Caco-2 (cell line): ENCODE measurements at regions not wholly inside any gene's neighbourhood (a gene's known extent, or its start where the extent isn't known, plus 50 kb on each side); places are given as distances from the start of the nearest gene placed in this dataset.

Experiments
- BruUV-seq: library from RNA; stranded (reverse); fragments of 400-500 nt; replicated peaks from 2 replicates; lab custom pipeline; 2021; lab: Mats Ljungman, UMichigan
- CTCF ChIA-PET: fragments of 300-600 bp; sonication (Branson Sonifier 250); formaldehyde crosslinking; loops from one replicate; lab custom pipeline; 2022; ENCODE audit warnings: antibody characterized with exemption; lab: Charles Lee
- POLR2A ChIA-PET: fragments of 300-600 bp; sonication (Branson Sonifier 250); formaldehyde crosslinking; loops from one replicate; lab custom pipeline; 2022; ENCODE audit warnings: antibody characterized with exemption; lab: Charles Lee
- DNase-seq, 2 experiments: peaks; one replicate each; pipeline versions ENCODE4 v3.0.0 to v3.0.0-alpha.2; 2020 to 2022
- H3K27me3 ChIP-seq: replicated peaks from 2 replicates; pipeline ENCODE4 v1.6.0; 2011; ENCODE audit warnings: low read length; ENCODE audit not compliant: control insufficient read depth, insufficient read depth
- H3K36me3 ChIP-seq: 2 replicates; pipeline ENCODE4 v1.5.1; 2011; ENCODE audit warnings: low read length; ENCODE audit not compliant: control insufficient read depth, insufficient read depth
- H3K4me1 ChIP-seq: fragments of 250-450 bp; sonication (Bioruptor Pico); 2 replicates; pipeline ENCODE4 v1.5.1; 2020; ENCODE audit warnings: mild to moderate bottlenecking
- H3K4me3 ChIP-seq: 2 replicates; pipeline ENCODE4 v1.5.1; 2011; ENCODE audit warnings: low read depth, mild to moderate bottlenecking, control low read depth, low read length
- H3K9me3 ChIP-seq: fragments of 250-450 bp; sonication (Bioruptor Pico); 2 replicates; pipeline ENCODE4 v1.5.1; 2020; ENCODE audit warnings: mild to moderate bottlenecking, moderate library complexity
- H3K27ac Mint-ChIP-seq: one replicate; pipeline ENCODE4 v1.8.0; 2022; ENCODE audit warnings: mixed read lengths; ENCODE audit not compliant: unreplicated experiment
- H3K27me3 Mint-ChIP-seq: one replicate; pipeline ENCODE4 v1.8.0; 2022; ENCODE audit warnings: mixed read lengths; ENCODE audit not compliant: insufficient read depth, unreplicated experiment
- H3K36me3 Mint-ChIP-seq: one replicate; pipeline ENCODE4 v1.8.0; 2022; ENCODE audit warnings: mild to moderate bottlenecking, mixed read lengths; ENCODE audit not compliant: insufficient read depth, unreplicated experiment
- H3K4me1 Mint-ChIP-seq: one replicate; pipeline ENCODE4 v1.8.0; 2022; ENCODE audit warnings: low read depth, mixed read lengths; ENCODE audit not compliant: unreplicated experiment
- H3K4me3 Mint-ChIP-seq: one replicate; pipeline ENCODE4 v1.8.0; 2022; ENCODE audit warnings: mild to moderate bottlenecking, moderate library complexity, mixed read lengths; ENCODE audit not compliant: unreplicated experiment
- H3K9me3 Mint-ChIP-seq: one replicate; pipeline ENCODE4 v1.8.0; 2022; ENCODE audit warnings: mixed read lengths; ENCODE audit not compliant: unreplicated experiment
- intact Hi-C: fragments of 100-400 bp; cut with micrococcal nuclease; formaldehyde crosslinking; loops from one replicate; pipeline ENCODE4 v1.10.0; 2022; ENCODE audit not compliant: unreplicated experiment
- TF ChIP-seq, protein P1 (sequence below), 2 experiments: fragments of 200-600 bp in 1 of 2; IDR thresholded peaks; 1 replicate in 1 of 2; 2 replicates in 1 of 2; pipeline versions ENCODE4 v1.5.1 to v1.8.0; 2011 to 2022; ENCODE audit warnings: antibody characterized with exemption in 1 of 2, control low read depth in 1 of 2, inconsistent platforms in 1 of 2, low read depth in 1 of 2, low read length in 1 of 2, mild to moderate bottlenecking in 1 of 2, moderate library complexity in 1 of 2; ENCODE audit not compliant: insufficient read depth in 1 of 2, severe bottlenecking in 1 of 2, unreplicated experiment in 1 of 2

- Mint-ChIP-seq H3K27me3 (peaks cover 13% of the 10 kb centered on the region), H3K4me1 (no peaks in the 10 kb centered on the region), H3K27ac (no peak overlapping the region), H3K36me3 (no peaks in the 10 kb centered on the region), H3K9me3 (peaks cover 9% of the 10 kb centered on the region), H3K4me3 (no peak overlapping the region)
- H3K4me3 ChIP-seq: no peak overlapping the region
- no peaks in the 10 kb centered on the region for H3K27me3 ChIP-seq
- TF ChIP-seq, protein P1, sequence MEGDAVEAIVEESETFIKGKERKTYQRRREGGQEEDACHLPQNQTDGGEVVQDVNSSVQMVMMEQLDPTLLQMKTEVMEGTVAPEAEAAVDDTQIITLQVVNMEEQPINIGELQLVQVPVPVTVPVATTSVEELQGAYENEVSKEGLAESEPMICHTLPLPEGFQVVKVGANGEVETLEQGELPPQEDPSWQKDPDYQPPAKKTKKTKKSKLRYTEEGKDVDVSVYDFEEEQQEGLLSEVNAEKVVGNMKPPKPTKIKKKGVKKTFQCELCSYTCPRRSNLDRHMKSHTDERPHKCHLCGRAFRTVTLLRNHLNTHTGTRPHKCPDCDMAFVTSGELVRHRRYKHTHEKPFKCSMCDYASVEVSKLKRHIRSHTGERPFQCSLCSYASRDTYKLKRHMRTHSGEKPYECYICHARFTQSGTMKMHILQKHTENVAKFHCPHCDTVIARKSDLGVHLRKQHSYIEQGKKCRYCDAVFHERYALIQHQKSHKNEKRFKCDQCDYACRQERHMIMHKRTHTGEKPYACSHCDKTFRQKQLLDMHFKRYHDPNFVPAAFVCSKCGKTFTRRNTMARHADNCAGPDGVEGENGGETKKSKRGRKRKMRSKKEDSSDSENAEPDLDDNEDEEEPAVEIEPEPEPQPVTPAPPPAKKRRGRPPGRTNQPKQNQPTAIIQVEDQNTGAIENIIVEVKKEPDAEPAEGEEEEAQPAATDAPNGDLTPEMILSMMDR (IDR thresholded peaks at IDR 0.05; ENCODE audit: insufficient read depth in 1 of 2, low read depth in 1 of 2, low read length in 1 of 2, severe bottlenecking in 1 of 2, unreplicated experiment in 1 of 2): no peak
- intact Hi-C loops: no loop called here
- DNase-seq: no peak
- CTCF ChIA-PET: no interaction called here
- H3K4me1 ChIP-seq: no peaks in the 10 kb centered on the region
- no peaks in the 10 kb centered on the region for H3K36me3 ChIP-seq
- no TSS peak for BruUV-seq
- H3K9me3 ChIP-seq: no peaks in the 10 kb centered on the region
- POLR2A ChIA-PET: no interaction called here
Observed at GRCh38 chr16:65834688-65835087, 531.8 kb upstream of the CDH5 start.

DNA sequence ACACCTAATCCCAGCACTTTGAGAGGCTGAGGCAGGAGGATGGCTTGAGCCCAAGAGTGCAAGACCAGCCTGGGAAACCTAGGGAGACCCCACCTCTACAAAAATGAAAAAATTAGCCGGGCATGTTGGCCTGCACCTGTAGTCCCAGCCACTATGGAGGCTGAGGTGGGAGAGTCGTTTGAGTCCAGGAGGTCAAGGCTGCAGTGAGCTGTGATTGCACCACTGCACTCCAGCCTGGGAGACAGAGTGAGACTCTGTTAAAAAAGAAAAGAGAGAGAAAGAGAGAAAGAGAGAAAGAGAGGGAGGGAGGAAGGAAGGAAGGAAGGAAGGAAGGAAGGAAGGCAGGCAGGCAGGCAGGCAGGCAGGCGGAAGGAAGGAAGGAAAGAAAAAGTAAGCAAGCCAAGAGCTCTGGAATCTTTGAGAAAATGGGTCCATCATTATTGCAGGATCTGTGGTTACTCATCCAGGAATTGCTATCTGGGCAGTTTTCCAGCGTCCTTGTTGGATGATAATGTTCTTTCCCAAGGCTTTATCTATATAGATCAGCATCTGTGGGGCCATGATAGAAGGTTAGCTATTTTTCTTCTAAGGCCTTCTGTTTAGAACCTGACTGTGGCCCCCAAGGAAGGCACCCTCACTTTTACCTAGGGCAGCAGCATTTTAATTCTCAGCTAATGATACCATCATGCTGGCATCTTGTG, 533.2 kb upstream of the CDH5 start:
- POLR2A ChIA-PET: no interaction called here
- Mint-ChIP-seq H3K9me3 (peaks cover 9% of the 10 kb centered on the region), H3K27me3 (peaks cover 15% of the 10 kb centered on the region), H3K4me3 (no peak overlapping the region), H3K4me1 (no peaks in the 10 kb centered on the region), H3K27ac (no peak overlapping the region), H3K36me3 (no peaks in the 10 kb centered on the region)
- TF ChIP-seq, protein P1 (IDR thresholded peaks at IDR 0.05; ENCODE audit: insufficient read depth in 1 of 2, low read depth in 1 of 2, low read length in 1 of 2, severe bottlenecking in 1 of 2, unreplicated experiment in 1 of 2): no peak
- Histone ChIP-seq H3K36me3 (no peaks in the 10 kb centered on the region), H3K4me3 (no peak overlapping the region), H3K4me1 (no peaks in the 10 kb centered on the region), H3K9me3 (no peaks in the 10 kb centered on the region), H3K27me3 (no peaks in the 10 kb centered on the region)
- no TSS peak for BruUV-seq
- intact Hi-C loops: no loop called here
- DNase-seq: no peak
- CTCF ChIA-PET: no interaction called here

DNA sequence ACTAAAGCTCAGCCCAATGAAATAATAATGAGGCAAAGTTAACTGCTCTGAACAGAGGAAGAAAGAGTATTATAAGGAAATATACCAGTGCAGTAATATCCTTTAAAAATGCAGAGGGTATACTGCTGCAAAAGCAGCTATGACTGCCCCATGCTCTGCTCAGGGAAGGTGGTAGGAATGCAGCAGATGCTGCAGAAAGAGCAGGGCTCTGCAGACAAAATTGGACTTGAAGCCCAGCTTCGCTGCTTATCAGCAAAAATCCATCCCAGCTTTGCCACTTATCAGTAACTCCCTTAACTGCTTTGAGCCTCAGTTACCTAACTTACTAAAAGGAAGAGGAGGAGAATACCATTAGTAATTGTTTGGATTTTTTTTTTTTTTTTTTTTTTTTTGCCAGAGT, 533.8 kb upstream of the CDH5 start:
- Histone ChIP-seq H3K27me3 (no peaks in the 10 kb centered on the region), H3K36me3 (no peaks in the 10 kb centered on the region), H3K4me3 (no peak overlapping the region), H3K4me1 (no peaks in the 10 kb centered on the region), H3K9me3 (no peaks in the 10 kb centered on the region)
- no peaks in the 10 kb centered on the region for H3K4me1 Mint-ChIP-seq
- peaks cover 9% of the 10 kb centered on the region for H3K9me3 Mint-ChIP-seq
- ChIA-PET CTCF (no interaction called here), POLR2A (no interaction called here)
- no peak overlapping the region for H3K4me3 Mint-ChIP-seq
- no TSS peak for BruUV-seq
- TF ChIP-seq, protein P1 (IDR thresholded peaks at IDR 0.05; ENCODE audit: insufficient read depth in 1 of 2, low read depth in 1 of 2, low read length in 1 of 2, severe bottlenecking in 1 of 2, unreplicated experiment in 1 of 2): no peak
- H3K36me3 Mint-ChIP-seq: no peaks in the 10 kb centered on the region
- intact Hi-C loops: no loop called here
- H3K27me3 Mint-ChIP-seq: peaks cover 21% of the 10 kb centered on the region
- no peak for DNase-seq
- no peak overlapping the region for H3K27ac Mint-ChIP-seq
